ENCODE measurements at regions not wholly inside any gene's neighbourhood (a gene's known extent, or its start where the extent isn't known, plus 50 kb on each side); places are given as distances from the start of the nearest gene placed in this dataset.

GRCh38 chr2:12046641-12047040, 300.2 kb downstream of the LPIN1 start:
- TF ChIP-seq CTCF (IDR thresholded peaks at IDR 0.05; ENCODE audit: borderline replicate concordance, extremely low read depth, low read length, poor library complexity, severe bottlenecking): no peak
- TF ChIP-seq EZH2 (IDR thresholded peaks at IDR 0.05; ENCODE audit: borderline replicate concordance, low read depth, low read length, severe bottlenecking): no peak
- H3K79me2 ChIP-seq (ENCODE audit: insufficient read depth, low read length): no peaks in the 10 kb centered on the region
- no peak overlapping the region for H2AFZ ChIP-seq (ENCODE audit: low read depth, low read length)
- H3K9me3 ChIP-seq (ENCODE audit: insufficient read depth, low read length, severe bottlenecking): no peaks in the 10 kb centered on the region
- H3K4me1 ChIP-seq (ENCODE audit: insufficient read depth, low read length): peaks cover 14% of the 10 kb centered on the region
- H3K9ac ChIP-seq (ENCODE audit: low read depth, low read length): no peak overlapping the region
- no peak overlapping the region for H3K4me2 ChIP-seq (ENCODE audit: insufficient read depth, low read length)
- H3K36me3 ChIP-seq (ENCODE audit: insufficient read depth, low read length): no peaks in the 10 kb centered on the region
- ATAC-seq (ENCODE audit: insufficient read depth, low read depth): no peak
- H3K4me3 ChIP-seq (ENCODE audit: low read depth in 1 of 2, low read length in 2 of 2): no peak overlapping the region
- H3K27me3 ChIP-seq (ENCODE audit: insufficient read depth, low read length, poor library complexity): no peaks in the 10 kb centered on the region
- no peak overlapping the region for H3K27ac ChIP-seq (ENCODE audit: low read length)
- H4K20me1 ChIP-seq (ENCODE audit: insufficient read depth, low read length): no peaks in the 10 kb centered on the region
- no peak for DNase-seq

GRCh38 chr2:12047761-12048160, 301.3 kb downstream of the LPIN1 start:
- ATAC-seq (ENCODE audit: insufficient read depth, low read depth) (no peak), DNase-seq (no peak)
- Histone ChIP-seq H3K9me3 (ENCODE audit: insufficient read depth, low read length, severe bottlenecking) (no peaks in the 10 kb centered on the region), H3K27me3 (ENCODE audit: insufficient read depth, low read length, poor library complexity) (no peaks in the 10 kb centered on the region), H3K27ac (ENCODE audit: low read length) (no peak overlapping the region), H2AFZ (ENCODE audit: low read depth, low read length) (no peak overlapping the region), H3K9ac (ENCODE audit: low read depth, low read length) (no peak overlapping the region), H3K79me2 (ENCODE audit: insufficient read depth, low read length) (no peaks in the 10 kb centered on the region), H3K4me1 (ENCODE audit: insufficient read depth, low read length) (peaks cover 14% of the 10 kb centered on the region), H4K20me1 (ENCODE audit: insufficient read depth, low read length) (no peaks in the 10 kb centered on the region), H3K36me3 (ENCODE audit: insufficient read depth, low read length) (no peaks in the 10 kb centered on the region), H3K4me3 (ENCODE audit: low read depth in 1 of 2, low read length in 2 of 2) (no peak overlapping the region), H3K4me2 (ENCODE audit: insufficient read depth, low read length) (no peak overlapping the region)
- TF ChIP-seq CTCF (IDR thresholded peaks at IDR 0.05; ENCODE audit: borderline replicate concordance, extremely low read depth, low read length, poor library complexity, severe bottlenecking) (no peak), EZH2 (IDR thresholded peaks at IDR 0.05; ENCODE audit: borderline replicate concordance, low read depth, low read length, severe bottlenecking) (no peak)

GRCh38 chr2:12048550-12048949, 302.1 kb downstream of the LPIN1 start:
- Histone ChIP-seq H3K27ac (ENCODE audit: low read length) (0 out of 2 replicates have a peak overlapping the region, but pooled peaks have one; percentile 8), H3K4me1 (ENCODE audit: insufficient read depth, low read length) (peaks cover 14% of the 10 kb centered on the region), H3K4me2 (ENCODE audit: insufficient read depth, low read length) (no peak overlapping the region), H3K27me3 (ENCODE audit: insufficient read depth, low read length, poor library complexity) (no peaks in the 10 kb centered on the region), H3K9me3 (ENCODE audit: insufficient read depth, low read length, severe bottlenecking) (no peaks in the 10 kb centered on the region), H3K9ac (ENCODE audit: low read depth, low read length) (no peak overlapping the region), H3K36me3 (ENCODE audit: insufficient read depth, low read length) (no peaks in the 10 kb centered on the region), H3K79me2 (ENCODE audit: insufficient read depth, low read length) (no peaks in the 10 kb centered on the region), H3K4me3 (ENCODE audit: low read depth in 1 of 2, low read length in 2 of 2) (no peak overlapping the region), H2AFZ (ENCODE audit: low read depth, low read length) (no peak overlapping the region; the same call in 1 of the 2 replicates), H4K20me1 (ENCODE audit: insufficient read depth, low read length) (no peaks in the 10 kb centered on the region)
- DNase-seq (peak; percentile 48), ATAC-seq (ENCODE audit: insufficient read depth, low read depth) (peak; percentile 69)
- TF ChIP-seq CTCF (IDR thresholded peaks at IDR 0.05; ENCODE audit: borderline replicate concordance, extremely low read depth, low read length, poor library complexity, severe bottlenecking): peak; percentile 55
- TF ChIP-seq EZH2 (IDR thresholded peaks at IDR 0.05; ENCODE audit: borderline replicate concordance, low read depth, low read length, severe bottlenecking): no peak

GRCh38 chr2:12050396-12050795, 304.0 kb downstream of the LPIN1 start:
- Histone ChIP-seq H3K4me2 (ENCODE audit: insufficient read depth, low read length) (no peak overlapping the region), H3K27ac (ENCODE audit: low read length) (no peak overlapping the region), H3K9me3 (ENCODE audit: insufficient read depth, low read length, severe bottlenecking) (peaks cover 3% of the 10 kb centered on the region), H3K9ac (ENCODE audit: low read depth, low read length) (no peak overlapping the region), H4K20me1 (ENCODE audit: insufficient read depth, low read length) (no peaks in the 10 kb centered on the region), H3K36me3 (ENCODE audit: insufficient read depth, low read length) (no peaks in the 10 kb centered on the region), H3K4me3 (ENCODE audit: low read depth in 1 of 2, low read length in 2 of 2) (no peak overlapping the region), H3K4me1 (ENCODE audit: insufficient read depth, low read length) (peaks cover 6% of the 10 kb centered on the region), H3K27me3 (ENCODE audit: insufficient read depth, low read length, poor library complexity) (no peaks in the 10 kb centered on the region), H2AFZ (ENCODE audit: low read depth, low read length) (no peak overlapping the region), H3K79me2 (ENCODE audit: insufficient read depth, low read length) (no peaks in the 10 kb centered on the region)
- ATAC-seq (ENCODE audit: insufficient read depth, low read depth) (peak; percentile 62), DNase-seq (peak; percentile 28)
- no peak for TF ChIP-seq CTCF (IDR thresholded peaks at IDR 0.05; ENCODE audit: borderline replicate concordance, extremely low read depth, low read length, poor library complexity, severe bottlenecking)
- no peak for TF ChIP-seq EZH2 (IDR thresholded peaks at IDR 0.05; ENCODE audit: borderline replicate concordance, low read depth, low read length, severe bottlenecking)
